GM18520 (cell line): ENCODE measurements at regions not wholly inside any gene's neighbourhood (a gene's known extent, or its start where the extent isn't known, plus 50 kb on each side); places are given as distances from the start of the nearest gene placed in this dataset.
"Not testable (repeated sequence)": the region's sequence is repeated elsewhere in the genome, so short reads cannot be mapped to it uniquely, and the experiment has no call there.

Experiments used
- ATAC-seq: cut with Tn5 transposase; IDR thresholded peaks from one replicate; pipeline ENCODE4 v1.9.1; 2021; ENCODE audit not compliant: unreplicated experiment

DNA sequence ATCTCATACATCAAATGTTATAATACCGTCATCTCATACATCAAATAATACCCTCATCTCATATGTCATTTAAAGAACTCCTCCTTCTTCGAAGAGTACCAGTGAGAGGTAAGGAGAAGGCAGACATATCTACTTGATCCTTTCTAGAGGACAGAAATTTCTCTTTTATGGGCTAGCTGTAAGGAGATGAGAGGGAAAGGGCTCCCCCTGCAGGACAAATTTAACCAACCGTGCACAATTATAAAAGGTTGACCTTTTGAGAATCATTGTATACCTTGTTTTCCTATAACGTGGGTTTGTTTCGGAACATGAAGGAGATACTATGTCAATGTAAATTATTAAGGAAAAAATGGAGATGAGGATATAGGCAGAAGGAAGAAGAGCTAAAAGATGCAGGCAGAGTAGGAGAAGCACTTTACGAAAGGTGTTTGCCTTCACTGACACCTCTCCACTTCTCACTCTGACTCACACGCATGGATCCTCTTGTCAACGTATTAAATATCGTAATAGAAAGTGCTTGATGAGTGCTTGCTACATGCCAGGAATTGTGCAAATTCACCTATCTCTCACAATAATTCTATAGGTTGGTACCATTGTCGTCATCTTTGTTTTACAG, 465.9 kb upstream of the ERCC4 start:
- no peak for ATAC-seq

DNA sequence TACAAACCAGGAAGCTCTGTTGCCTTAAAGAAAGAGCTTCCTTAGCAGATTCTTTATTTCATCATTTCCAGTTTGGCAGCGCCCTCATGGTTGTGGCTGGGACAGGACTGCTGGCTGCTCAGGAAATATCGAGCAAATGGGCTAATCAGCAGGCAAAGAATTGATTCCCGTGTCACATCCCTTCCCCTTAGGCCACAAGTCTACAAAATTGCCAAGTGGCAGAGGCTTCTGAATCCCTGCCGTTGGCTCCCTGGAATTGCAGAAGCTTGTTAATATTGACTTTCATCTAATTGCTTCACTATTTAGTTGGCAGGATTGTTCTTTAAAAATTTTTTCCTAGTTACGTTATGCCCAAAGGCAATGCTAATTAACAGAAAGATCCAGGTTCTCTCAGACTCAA, 456.3 kb upstream of the ERCC4 start:
- no peak for ATAC-seq

GRCh38 chr16:13471036-13471435, 448.9 kb upstream of the ERCC4 start:
- ATAC-seq, result no peak

- no peak for ATAC-seq
These were observed 441.0 kb upstream of the ERCC4 start for GRCh38 chr16:13478991-13479390.

- ATAC-seq, result no peak
These were observed 440.4 kb upstream of the ERCC4 start for GRCh38 chr16:13479549-13479948.

DNA sequence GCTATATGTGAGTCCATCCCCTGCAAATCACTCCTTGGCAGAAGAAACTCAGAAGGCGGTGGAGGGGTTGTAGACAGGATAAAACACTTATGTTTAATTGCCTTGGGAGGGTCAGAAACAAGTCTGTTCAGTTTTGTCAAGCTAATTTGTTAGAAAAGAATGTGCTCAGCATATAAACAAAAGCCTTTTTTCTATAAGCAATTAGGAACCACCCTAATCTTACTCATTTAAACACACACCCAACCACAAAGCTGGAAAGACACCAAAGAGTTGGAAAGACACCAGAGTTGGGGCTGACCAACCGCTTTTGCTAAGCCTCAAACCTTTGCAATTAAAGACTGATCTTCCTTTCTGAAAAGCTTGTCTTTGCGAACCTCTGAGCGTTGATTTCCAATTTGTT, 439.2 kb upstream of the ERCC4 start:
- ATAC-seq, result no peak

- no peak for ATAC-seq
These were observed 436.8 kb upstream of the ERCC4 start for GRCh38 chr16:13483121-13483520.

DNA sequence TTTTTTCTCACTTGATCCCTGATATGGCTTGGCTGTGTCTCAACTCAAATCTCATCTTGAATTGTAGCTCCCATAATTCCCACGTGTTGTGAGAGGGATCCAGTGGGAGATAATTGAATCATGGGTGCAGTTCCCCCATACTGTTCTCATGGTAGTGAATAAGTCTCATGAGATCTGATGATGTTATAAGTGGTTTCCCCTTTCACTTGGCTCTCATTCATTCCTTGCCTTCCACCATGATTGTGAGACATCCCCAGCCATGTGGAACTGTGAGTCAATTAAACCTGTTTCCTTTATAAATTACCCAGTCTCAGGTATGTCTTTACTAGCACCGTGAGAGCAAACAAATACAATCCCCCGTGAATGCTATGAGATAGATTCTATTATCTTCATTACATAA, 430.5 kb upstream of the ERCC4 start:
- ATAC-seq, result not testable (repeated sequence)

GRCh38 chr16:13492046-13492445, 427.9 kb upstream of the ERCC4 start:
- no peak for ATAC-seq

DNA sequence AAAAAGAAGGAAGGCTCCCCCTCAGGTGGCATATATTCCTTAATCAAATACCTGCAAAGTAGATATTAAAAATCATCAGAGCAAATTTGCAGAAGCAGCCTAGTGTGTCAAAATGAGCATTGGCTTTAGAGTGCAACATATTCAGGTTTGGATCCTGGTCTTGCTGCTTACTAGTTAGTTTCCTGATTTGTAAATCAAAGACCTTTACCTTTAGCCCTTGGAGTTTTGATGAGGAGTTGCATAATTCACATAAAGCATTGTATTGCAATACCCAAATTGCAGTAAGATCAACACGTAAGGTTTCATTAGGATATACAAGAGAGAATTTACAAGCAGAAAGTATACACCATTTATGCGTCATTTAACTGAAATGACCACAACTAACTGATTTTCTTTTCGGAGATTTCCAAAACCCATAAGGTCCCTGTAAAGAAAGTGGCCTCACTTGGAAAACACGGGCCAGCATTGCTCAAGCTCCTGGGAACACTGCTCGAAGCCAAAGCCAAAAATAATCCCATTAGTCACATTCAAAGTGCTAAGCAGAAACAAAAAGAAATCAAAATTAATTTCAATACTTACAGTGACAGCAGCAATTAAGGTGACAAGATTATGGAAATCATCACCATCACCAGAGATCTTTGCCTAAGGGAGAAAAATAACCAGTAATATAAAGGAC, 415.9 kb upstream of the ERCC4 start:
- ATAC-seq, result no peak

DNA sequence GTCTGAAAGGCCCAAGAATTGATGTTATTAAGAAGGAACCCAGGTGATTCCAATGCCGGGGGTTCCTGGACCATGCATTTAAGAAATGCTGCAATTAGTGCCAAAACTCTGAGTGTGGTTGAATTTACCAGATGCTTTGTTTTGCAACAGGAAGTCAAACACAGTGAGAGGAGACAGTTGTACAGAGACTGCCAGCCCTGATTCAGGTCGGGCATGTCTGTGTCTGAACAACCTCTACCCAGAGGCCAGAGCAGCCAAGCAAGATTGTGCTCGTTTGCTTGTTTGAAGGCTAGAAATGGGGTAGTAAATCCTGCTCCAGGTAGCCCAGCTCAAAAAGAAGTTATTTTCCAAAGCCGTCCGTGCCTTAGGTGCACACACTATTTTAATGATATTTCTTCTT, 412.4 kb upstream of the ERCC4 start:
- no peak for ATAC-seq

GRCh38 chr16:13510425-13511151, 409.4 kb upstream of the ERCC4 start:
- no peak for ATAC-seq

DNA sequence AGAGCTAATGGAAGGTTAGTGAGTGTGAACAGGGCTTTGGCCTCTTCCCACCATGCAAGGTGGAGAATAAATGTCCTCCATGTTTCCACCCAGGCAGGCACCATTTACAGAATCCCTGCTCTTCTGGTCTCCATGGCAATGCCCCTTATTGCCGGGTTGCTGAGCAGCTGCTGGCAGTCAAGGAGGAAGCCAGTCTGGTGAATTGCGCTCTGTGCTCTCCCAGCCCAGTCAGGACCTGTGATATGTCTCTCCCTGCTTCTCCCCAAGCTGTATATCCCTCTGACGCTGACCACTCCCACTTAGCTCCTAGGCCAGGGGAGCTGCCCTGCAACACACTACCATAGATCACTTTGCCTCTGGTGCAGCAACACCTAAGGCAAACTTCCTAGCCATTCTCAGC, 402.1 kb upstream of the ERCC4 start:
- no peak for ATAC-seq

GRCh38 chr16:13519871-13520270, 400.1 kb upstream of the ERCC4 start:
- ATAC-seq, result no peak

- ATAC-seq, result no peak
These were observed 398.6 kb upstream of the ERCC4 start for GRCh38 chr16:13521356-13521755.

GRCh38 chr16:13527332-13527731, 392.6 kb upstream of the ERCC4 start:
- ATAC-seq, result no peak

DNA sequence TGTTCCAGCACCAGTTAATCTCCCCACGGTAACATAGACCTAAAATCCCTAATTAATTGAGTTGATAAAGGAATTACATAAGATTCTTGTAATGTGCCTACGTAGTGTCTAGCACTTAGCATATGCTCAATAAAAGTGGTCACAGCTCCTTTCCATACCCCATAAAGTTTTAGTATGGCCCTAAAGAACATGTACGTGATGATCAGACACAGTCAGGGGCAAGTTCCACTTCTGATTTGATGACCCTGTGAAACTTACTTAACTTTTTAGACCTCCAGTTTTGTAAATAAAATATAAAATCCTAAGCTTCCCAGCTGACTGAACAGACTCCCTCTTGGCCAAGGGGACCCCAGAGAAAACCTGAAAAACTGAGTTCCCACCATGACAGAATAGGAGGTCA, 391.3 kb upstream of the ERCC4 start:
- ATAC-seq, result no peak

DNA sequence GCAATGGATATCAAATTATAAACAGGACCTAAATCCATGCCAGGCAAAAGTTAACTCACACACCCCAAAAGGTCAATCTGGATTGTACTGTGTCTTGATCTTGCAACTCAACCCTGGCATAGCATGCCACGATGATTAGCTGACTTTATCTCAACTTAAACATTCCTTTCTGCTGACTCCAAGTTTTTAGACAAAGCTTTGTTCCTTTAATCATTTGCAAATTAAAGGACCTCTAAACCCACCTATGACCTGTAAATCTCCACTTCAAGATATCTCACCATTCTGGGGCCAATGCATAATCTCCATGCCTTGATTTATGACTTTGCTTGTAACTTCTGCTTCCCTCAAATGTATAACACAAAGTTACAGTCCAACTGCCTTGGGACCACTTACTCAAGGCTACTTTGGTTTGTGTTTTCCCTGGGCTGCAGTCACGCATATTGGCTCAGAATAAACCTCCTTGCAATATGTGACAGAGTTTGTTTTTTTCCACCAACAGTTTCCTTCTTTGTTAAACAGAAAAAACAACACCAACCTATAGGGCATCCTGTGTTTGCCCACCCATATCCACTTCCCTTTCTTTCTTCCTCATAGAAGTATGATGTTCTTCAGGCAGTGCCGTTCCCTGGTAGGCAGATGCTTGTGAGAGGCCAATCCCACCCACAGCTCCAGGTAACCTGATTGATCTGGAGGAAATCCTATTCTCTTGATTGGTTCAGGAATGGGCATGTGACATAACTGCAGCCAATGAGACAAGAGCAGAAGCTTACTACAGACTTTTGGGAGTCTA, 390.6 kb upstream of the ERCC4 start:
- ATAC-seq, result no peak

GRCh38 chr16:13540771-13541170, 379.2 kb upstream of the ERCC4 start:
- ATAC-seq, result no peak

- ATAC-seq, result no peak
These were observed 377.7 kb upstream of the ERCC4 start for GRCh38 chr16:13542284-13542683.

DNA sequence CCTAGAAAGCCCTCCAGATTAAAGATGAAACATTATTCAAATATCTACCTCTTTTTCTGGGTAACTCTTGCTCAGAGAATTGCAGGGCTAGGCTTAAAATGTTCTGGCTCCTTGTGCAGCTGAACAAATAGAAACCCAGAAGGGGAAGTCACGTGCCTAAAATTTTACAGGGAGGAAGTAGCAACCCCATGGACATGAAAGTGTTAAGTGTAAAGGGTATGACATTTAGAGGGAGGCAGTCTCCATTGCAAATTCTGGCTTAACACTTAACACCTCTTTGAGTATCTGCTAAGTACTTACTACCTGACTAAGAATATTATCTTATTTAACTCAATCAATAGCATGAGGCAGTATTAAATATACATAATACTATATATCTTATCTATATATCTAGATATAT, 376.1 kb upstream of the ERCC4 start:
- no peak for ATAC-seq

DNA sequence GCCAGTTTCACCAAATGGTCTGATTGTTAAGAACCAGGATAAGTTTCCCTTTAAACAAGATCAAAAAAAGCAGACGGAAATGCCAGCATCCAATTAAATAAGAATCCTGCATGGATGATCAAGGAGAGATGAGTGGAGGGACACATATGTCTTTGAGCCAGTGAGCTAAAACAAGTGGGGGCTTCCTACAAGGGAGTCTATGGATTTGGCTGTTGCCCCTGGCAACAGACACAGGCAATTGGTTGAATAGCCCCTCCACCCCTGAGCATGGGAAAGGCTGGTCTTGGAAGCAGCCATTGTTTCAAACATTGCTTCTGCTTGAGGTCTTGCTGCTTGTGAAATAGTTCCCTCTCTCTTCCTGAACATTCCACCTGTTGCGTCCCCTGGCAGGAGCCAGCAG, 374.7 kb upstream of the ERCC4 start:
- no peak for ATAC-seq
